ENCODE measurements at regions not wholly inside any gene's neighbourhood (a gene's known extent, or its start where the extent isn't known, plus 50 kb on each side); places are given as distances from the start of the nearest gene placed in this dataset.

GRCh38 chr11:26193694-26194365 lies 138.1 kb upstream of the ANO3 start:
- TF ChIP-seq CTCF (conservative IDR thresholded peaks at IDR 0.05 in 1 of 2, IDR thresholded peaks at IDR 0.05 in 1 of 2; ENCODE audit: low read depth in 1 of 2, low read length in 2 of 2) (no peak), EZH2 (IDR thresholded peaks at IDR 0.05; ENCODE audit: low read length, missing control alignments) (no peak)

Measured in fibroblast of lung (primary cell).